NAMALWA (cell line): ENCODE measurements at regions not wholly inside any gene's neighbourhood (a gene's known extent, or its start where the extent isn't known, plus 50 kb on each side); places are given as distances from the start of the nearest gene placed in this dataset.
"Not testable (repeated sequence)": the region's sequence is repeated elsewhere in the genome, so short reads cannot be mapped to it uniquely, and the experiment has no call there.

Experiments
- DNase-seq: peaks from one replicate; pipeline ENCODE4 v3.0.0-alpha.2; 2015; ENCODE audit warnings: low spot score

DNA sequence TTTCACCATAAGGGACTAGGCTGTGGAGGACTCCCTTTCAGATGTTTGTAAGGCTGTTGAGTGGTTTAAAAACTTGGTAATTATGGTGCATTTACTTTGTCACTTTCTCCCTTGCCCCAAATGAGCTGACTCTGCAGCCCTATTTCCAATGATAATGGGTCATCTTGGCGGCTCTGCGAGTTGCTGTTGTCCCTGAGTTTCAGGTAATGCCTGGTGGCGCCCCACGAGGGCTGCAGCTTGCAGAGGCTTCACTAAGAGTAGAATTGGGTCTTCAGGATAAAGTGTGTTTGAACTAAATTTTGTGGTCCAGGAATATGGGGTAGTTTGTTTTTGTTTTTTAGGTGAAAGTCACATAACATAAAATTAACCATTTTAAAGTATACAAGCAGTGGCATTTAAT lies 450.1 kb upstream of the CFAP20DC start:
- DNase-seq = no peak

GRCh38 chr3:59499000-59499399 lies 449.2 kb upstream of the CFAP20DC start:
- no peak for DNase-seq

DNA sequence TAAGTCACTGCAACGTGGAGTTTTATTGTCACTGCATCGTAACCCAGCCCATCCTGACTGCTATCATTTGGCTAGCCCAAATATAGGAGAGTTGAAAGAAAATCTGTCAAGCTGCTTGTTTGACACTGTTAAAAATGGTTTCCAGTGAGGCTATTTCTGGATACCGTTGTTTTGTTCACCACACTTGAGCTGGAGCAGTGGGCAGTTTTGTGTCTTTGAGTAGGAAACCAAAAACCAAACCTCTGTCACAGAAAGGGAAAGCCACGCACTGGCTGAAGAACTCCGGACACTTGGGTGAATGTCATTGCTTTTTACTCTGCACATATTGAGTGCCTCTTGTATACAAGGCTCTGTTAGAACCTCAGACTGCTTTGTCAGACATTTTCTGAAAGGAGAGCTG lies 446.4 kb upstream of the CFAP20DC start:
- no peak for DNase-seq

DNA sequence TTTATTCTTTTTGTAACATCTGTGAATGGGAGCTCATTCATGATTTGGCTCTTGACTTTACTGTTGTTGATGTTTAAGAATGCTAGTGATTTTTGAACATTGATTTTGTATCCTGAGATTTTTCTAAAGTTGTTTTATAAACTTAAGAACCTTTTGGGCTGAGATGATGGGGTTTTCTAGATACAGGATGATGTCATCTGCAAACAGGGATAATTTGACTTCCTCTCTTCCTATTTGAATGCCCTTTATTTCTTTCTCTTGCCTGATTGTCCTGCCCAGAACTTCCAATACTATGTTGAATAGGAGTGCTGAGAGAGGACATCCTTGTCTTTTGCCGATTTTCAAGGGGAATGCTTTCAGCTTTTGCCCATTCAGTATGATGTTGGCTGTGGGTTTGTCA lies 445.1 kb upstream of the CFAP20DC start:
- DNase-seq = not testable (repeated sequence)

DNA sequence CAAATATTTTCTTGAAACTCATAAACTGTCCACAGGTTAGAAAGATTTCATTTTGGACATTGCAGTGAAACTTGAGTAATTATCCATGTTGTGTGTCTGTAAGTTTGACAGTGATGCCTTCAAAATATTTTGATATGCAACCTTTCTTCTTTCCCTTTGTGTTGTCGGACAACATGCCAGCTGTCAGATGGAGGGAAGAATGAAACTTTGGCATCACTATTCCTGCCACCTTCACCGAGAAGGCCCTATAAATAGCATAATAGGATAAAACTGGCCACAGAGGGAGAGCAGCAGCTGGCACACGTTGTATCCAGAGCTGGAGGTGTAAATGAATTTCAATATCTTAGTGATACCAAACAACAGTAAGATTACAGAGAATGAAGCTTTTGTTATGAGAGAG lies 436.7 kb upstream of the CFAP20DC start:
- no peak for DNase-seq

DNA sequence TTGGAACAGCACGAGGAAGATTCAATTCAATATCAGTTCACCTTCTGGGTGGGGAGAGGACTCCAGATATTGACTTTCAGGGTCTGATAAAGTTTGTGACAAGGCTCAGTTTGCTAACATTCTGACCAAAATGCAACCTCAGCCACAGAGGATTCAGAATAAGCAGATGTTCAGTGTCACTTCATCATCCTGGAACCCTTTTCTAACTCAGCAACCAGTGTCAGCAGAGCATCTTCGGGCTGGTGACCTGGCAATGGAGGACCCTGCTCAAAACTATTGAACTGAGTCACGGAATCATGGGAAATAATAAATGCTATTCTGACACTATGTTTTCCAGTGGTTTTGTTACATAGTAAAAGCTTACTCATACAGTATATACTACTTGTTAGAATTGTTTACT lies 433.4 kb upstream of the CFAP20DC start:
- no peak for DNase-seq

- no peak for DNase-seq
Observed at GRCh38 chr3:59482684-59483083, 432.9 kb upstream of the CFAP20DC start.

DNA sequence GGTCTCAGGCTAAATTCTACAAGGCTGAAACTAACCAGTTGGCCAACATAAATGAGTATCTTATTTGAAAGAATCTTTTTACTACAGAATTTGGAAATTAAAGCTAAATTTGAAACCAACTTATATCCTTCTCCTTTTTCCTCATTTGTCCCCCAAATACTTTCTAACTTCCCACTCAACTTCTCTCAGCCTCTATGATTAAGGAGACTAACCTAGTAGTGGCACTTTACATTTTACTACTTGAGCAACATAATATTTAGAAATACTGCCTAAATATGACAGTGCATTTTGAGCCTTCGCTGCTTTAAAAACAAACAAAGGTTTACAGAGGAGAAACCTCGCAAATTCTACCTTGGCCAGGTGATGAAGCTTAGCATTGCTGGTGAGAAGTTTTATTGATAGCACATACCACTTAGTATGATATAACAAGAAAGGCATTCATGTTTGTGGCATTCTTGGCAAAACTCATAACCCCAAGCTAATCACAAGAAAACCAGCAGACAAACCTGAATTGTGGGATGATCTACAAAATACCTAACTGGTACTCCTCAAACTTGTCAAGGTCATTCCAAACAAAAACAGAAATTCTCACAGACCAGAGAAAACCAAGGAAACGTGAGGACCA lies 432.1 kb upstream of the CFAP20DC start:
- no peak for DNase-seq

DNA sequence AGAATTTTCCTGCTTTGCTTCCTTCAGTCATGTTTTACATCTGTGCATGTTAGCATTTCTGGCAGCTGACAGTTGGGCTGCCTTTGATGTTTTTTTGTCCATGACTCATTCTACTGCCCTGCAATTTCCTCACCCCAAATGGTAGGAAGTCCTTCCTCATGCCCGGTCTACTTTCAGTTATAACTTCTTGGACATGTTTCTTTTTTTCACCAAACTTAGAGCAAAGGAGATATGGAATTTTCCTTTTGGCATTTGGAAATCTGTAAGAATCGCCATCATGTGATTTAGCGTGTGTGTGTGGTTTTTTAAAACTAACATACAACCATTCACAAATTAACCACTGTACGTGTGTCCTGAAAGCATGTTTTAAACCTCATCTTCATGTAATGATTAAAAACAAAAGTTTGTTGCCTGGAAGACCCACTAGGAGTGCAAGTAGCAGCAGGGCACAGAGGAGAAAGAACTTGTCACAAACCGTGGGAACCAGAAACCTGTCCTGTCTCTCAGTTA lies 430.7 kb upstream of the CFAP20DC start:
- no peak for DNase-seq

DNA sequence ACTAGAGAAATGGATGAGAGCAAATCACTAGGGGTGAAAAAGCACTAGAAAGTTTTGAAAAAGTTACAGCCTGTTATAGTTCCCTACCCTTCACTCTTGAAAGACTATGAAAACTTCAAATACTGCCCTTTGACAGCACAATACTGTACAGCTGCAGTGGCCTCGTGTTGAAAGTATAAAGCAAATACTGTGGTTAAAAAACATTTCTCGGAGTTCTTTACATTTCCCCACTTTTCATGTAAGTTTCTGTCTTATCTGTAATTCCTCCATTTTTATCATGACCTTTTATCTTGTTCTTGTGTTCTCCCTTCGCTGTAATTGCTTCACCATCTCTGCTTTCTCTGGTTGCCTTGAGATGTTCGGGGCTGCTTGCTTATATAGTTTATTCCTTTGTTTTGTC lies 423.8 kb upstream of the CFAP20DC start:
- no peak for DNase-seq

GRCh38 chr3:59472541-59472940 lies 422.7 kb upstream of the CFAP20DC start:
- DNase-seq = no peak

GRCh38 chr3:59469948-59470723 lies 420.3 kb upstream of the CFAP20DC start:
- no peak for DNase-seq

GRCh38 chr3:59467476-59467875 lies 417.7 kb upstream of the CFAP20DC start:
- peak; percentile 1 for DNase-seq

GRCh38 chr3:59464187-59464586 lies 414.4 kb upstream of the CFAP20DC start:
- no peak for DNase-seq

GRCh38 chr3:59463253-59463652 lies 413.4 kb upstream of the CFAP20DC start:
- DNase-seq = no peak

DNA sequence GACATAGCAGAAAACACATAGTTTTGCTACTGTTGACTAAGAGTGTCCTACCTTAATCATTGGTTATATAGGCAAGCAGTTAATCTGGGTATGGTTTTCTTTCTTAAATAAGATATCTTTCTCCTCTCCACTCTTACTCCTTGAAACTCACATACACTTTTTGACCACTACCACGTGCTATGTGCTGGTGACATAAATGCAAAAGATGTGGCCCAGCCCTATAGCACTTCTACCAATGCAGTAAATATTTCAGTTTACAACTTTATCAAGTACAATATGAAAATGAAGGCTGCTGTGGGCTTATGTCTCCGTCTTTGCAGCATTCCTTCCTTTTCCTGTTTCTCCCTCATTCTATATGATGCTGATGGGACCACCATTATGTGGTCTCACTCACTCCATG lies 410.2 kb upstream of the CFAP20DC start:
- DNase-seq = no peak

DNA sequence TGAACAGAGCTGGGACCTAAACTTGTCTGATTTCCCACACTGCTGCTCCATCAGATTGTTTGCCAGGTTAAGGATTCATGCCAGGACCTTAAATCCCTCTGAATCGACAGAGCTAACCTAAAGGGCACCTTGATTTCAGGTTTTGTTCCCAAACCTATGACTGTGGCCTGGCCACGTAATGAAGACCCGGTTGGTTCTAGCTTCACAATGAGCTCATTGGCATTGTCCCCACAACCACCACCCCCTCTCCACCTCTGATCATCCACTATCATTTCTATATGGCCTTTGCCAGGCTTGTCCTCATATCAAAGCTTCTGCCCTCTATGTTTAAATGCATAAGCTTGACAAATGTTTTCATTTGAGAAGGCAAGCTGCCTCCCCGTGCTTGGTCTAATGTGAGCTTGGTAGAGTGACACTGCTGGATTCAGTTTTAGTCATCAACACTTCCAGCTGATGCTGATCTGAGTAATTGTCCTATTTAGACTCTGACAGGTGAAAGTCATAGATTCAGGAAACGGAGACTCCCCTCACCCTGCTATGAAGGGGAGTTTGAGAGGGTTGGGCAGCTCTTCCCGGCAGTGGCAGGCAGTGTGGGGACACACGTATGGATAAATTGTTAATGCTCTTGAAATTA lies 407.1 kb upstream of the CFAP20DC start:
- no peak for DNase-seq

DNA sequence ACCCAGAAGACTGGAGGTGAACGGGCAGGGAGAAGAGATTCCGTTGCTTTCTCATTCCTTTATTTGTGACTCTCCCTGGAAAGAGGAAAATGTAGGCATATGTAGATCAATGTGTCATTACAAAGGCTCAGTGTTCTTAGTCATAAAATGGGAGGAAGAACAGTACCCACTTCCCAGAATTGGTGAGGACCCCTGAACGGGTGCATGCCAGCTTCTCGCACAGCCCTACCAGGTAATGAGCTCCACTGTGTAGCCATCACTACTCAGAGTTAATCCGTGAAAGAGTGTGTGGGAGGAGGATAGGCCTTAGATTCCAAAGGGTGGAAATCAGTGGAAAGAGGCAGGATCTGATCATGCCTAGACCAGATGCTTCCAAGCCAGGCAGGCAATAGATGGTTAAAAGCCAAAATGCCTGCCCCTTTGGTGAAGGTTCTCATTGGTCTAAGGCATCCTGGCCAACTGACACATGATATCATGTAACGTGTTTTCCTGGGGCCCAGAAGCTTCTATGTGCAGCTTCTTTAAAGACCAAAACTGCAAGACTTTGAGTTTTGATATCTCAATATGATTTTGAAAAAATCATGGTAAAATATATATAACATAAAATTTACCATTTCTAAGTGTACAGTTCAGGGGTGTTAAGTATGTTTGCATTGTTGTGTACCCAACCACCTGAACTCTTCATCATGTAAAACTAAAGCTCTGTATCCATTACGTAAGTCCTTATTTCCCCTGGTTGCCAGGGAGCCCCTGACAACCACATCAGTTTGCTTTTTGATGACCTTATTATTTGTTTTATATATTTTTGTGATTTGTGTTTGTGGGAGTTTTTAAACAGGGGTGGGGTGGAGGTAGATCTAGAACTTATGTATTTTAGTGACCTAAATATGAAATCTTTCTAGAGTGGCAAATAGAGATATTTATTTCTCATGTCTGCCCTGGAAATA lies 402.2 kb upstream of the CFAP20DC start:
- no peak for DNase-seq

- DNase-seq = peak; percentile 56
Observed at GRCh38 chr3:59450946-59451763, 401.3 kb upstream of the CFAP20DC start.

- DNase-seq = no peak
Observed at GRCh38 chr3:59450437-59450836, 400.6 kb upstream of the CFAP20DC start.
